ENCODE measurements at regions not wholly inside any gene's neighbourhood (a gene's known extent, or its start where the extent isn't known, plus 50 kb on each side); places are given as distances from the start of the nearest gene placed in this dataset.
A peak's percentile ranks its signal among the peaks of the same experiment; 100 is the strongest.
"Not testable (repeated sequence)": the region's sequence is repeated elsewhere in the genome, so short reads cannot be mapped to it uniquely, and the experiment has no call there.

DNA sequence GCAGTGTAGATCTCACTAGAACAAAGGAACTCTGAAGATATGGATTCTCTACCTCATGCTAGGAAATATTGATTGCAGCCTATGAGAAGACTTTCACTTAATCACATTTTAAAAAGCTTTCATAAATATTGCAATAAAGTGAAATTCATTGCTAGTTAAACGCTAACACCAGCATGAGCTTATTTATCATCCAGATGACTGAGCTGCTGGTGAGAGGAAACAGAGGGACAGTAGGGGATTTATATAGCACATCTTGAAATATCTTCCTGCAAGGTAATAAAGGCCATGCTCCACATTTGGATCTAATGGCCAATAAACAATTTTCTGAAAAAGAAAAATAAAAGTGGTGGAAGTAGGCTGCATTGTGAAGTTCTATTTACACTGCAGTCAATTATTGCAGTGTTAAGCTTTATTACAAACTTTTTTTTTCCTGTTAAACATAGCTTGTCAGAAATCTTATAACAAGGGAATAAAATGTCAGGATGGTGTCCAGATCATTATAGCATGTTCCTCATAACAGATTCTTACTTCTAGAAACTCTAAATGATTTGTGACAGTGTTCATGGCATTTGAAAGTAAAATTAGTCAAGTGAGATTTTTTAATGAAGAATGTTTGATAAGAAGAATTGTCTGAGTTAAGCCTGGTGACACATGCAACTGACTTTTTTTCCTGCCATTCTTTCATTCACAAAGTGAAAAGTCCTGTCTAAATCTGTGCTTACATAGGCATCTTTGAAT, 342.6 kb downstream of the DMAC1 start:
- no peak for DNase-seq

- DNase-seq = peak in 1 of 2 experiments; percentile 46
Observed at GRCh38 chr9:7456377-7456776, 343.2 kb downstream of the DMAC1 start.

- DNase-seq = no peak
Observed at GRCh38 chr9:7454624-7455023, 345.0 kb downstream of the DMAC1 start.

GRCh38 chr9:7452378-7452777, 347.2 kb downstream of the DMAC1 start:
- DNase-seq = no peak

GRCh38 chr9:7451062-7451461, 348.5 kb downstream of the DMAC1 start:
- no peak for DNase-seq

DNA sequence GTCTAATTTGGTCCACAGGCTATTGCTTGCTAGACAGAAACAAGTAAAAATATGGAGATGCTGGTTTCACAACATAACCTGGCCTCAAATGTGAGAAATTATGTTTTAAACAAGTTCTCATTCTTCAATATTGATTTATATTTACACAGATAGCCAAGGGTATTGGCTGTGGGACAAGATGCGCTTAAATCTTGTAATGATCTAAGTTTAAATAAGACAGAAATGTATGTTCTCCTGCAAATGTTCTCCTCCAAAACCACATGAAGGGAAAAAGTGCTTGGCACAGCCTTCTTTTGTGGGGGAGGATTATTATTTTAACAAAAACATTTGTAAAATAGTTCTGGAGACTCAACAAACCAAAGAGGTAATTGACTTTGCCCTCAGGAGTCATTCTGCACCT, 356.0 kb downstream of the DMAC1 start:
- no peak for DNase-seq

DNA sequence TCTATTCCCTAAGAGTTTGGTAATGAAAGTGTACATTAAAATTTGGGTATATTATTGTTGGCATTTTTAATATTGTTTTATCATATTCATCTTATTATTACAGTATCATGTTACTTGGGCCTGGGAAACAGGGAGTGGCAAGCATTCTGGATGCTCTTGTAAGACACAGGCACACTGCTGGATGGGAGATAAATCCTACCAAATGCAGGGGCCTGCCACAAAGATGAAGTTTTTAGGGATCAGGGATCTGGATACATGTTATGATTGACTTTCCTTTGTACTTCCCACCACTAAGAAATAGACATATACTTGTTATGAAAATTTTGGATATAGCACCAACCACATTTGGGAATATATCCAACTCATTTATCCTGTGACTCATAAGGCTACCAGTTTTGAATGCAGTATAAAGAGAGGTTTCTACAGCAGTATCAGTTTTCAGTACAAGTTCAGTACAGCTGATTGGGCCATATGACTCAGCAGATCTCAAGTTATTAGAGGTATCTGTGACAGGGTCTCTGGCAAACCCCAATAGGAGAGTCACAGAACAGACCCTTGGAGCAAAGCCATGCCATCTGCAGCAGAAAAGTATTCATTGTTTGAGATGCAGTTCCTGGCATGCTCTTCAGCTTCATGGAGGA, 360.1 kb downstream of the DMAC1 start:
- DNase-seq = no peak

DNA sequence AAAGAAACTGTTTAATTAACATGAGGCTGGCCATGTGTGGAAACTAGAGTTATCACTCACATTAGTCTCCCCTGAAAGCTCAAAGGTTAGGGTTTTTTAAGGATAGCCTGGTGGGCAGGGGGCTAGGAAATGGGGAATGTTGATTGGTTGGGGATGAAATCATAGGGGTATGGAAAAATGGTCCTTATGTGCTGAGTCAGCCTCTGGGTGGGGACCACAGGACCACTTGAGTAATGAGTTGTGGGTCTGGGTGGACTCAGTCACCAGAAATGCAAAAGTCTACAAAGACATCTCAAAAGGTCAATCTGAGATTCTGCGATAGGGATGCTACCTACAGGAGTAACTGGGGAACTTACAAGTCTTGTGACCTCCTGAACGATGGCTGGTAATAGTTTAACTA, 362.8 kb downstream of the DMAC1 start:
- DNase-seq = no peak

GRCh38 chr9:7433508-7434292, 365.9 kb downstream of the DMAC1 start:
- no peak for DNase-seq

GRCh38 chr9:7432989-7433388, 366.6 kb downstream of the DMAC1 start:
- DNase-seq = no peak

DNA sequence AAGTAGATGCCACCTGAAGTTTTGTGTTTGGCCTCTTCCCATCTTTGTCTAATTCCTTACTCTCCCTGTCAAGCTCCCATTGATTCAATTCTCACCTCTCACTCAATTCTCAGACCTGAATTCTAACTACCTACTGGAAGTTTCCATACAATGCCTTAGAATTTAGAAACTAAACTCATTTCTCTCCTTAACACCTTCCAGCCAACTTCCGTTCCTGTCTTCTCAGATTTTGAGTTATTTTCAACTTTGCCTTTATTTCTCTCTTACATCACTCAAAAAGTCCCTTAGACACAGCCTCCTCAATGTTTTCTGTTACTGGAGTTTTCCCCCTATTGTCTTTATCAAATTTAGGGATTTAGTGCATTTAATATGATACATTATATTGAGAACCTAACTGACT, 382.2 kb downstream of the DMAC1 start:
- not testable (repeated sequence) for DNase-seq

GRCh38 chr9:7415836-7416235, 383.7 kb downstream of the DMAC1 start:
- DNase-seq = no peak

DNA sequence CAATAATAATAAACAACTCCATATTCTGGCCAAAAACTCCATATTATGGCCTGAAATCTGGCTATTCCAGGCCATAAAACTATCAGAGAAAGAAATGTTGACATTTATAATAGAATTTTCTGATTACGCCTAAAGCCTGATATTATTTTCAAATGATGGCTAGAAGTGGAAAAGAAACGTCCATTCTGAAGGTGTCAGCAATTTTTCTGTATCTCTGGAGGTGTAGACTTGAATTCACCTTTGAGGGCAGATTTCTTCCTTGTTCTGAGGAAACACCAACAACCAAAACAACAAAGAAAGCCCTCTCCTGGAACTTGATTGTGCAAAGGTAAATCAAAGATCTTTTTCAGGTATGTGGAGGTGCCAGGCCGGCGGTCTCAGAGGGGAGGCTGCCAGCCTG, 390.7 kb downstream of the DMAC1 start:
- no peak for DNase-seq

DNA sequence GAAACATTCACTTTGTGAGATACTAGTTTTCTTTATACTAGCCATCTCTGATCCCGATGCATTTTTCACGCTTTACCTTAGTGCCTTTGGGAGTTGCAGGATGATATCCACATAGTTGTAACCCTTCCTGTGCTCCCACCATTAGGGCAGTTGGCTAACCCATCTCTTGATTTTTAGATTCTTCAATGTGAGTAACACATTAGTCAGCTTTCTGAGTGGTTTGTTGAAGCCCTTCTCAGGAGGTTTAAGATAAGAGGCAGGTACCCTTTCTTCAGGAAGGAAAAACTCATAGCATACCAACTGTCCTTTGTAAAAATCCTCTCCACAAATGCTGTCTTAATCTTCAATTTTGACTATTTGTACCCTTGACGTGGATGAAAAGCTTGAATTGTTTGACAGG, 392.3 kb downstream of the DMAC1 start:
- DNase-seq = no peak

DNA sequence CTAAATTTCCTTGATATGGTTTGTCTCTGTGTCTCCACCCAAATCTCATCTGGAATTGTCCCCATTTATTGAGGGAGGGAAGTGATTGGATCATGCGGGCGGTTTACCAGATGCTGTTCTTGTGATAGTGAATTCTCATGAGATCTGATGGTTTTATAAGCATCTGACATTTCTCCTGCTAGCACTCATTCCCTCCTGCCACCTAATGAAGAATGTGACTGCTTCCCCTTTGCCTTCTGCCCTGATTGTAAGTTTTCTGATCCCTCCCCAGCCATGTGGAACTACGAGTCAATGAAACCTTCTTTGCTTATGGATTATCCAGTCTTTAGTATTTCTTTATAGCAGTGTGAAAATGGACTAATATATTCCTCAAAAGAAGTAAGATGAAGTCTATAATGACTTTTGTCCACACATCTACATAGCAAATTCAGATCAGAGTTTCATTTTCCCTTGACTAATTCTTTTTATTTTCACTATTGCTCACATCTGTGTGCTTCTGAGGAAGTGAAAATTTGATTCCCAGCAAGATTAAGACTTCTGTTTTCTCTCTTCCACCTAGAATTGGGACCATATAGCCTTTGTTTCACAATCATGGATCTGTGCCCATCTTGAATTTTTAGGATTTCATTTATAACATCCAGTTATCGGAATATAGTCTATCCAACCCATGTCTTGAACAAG, 393.5 kb downstream of the DMAC1 start:
- DNase-seq = no peak

GRCh38 chr9:7403839-7404487, 395.6 kb downstream of the DMAC1 start:
- DNase-seq = no peak

- DNase-seq = no peak
Observed at GRCh38 chr9:7403028-7403389, 396.6 kb downstream of the DMAC1 start.

GRCh38 chr9:7402334-7403027, 397.1 kb downstream of the DMAC1 start:
- no peak for DNase-seq

- no peak for DNase-seq
Observed at GRCh38 chr9:7401116-7401515, 398.5 kb downstream of the DMAC1 start.

- DNase-seq = no peak
Observed at GRCh38 chr9:7394002-7394774, 405.4 kb downstream of the DMAC1 start.

DNA sequence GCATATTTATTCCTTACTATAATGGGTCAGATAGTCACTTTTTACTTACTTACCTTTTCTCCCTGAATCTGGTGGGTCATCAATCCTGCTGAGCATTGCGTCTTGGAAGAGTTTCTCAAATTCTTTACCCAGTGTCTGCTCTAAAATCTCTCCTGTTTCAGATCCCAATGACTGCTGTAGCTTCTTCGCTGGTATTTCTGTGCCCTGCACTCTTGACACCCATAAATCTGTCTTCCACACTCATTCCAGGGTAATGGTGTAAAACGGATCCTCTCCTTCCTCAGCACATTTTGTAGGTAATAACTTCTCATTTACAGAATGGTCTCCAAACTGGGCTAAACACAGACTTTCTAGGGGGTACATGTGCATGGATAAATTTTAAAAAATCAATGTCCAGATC, 407.4 kb downstream of the DMAC1 start:
- no peak for DNase-seq

DNA sequence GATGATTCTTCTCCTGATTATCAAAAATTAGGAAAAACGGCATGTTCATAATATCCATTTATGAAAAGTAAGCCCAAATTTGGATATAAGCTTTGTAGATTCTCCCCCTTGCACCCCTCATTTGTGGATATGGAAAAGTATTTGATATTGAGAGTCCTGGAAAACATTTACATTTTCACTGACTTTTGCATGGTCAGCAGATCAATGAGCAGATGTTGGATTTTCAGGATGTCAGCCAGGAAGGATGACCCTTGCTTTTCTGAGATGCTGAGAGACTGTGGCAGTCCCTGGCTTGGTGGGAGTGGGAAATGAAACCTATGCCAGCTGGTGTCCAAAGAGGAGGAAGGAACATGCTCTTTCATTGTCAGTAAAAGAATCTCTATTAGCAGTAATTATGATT, 410.8 kb downstream of the DMAC1 start:
- DNase-seq = no peak
